K562 (cell line): ENCODE measurements at regions not wholly inside any gene's neighbourhood (a gene's known extent, or its start where the extent isn't known, plus 50 kb on each side); places are given as distances from the start of the nearest gene placed in this dataset.

Source experiments
- ATAC-seq: fragments of 200-7000 bp; cut with Tn5 transposase; 3 replicates; pipeline ENCODE4 v1.9.1; 2020; ENCODE audit warnings: moderate library complexity
- BruUV-seq: library from RNA; stranded (reverse); fragments of 400-500 nt; replicated peaks from 2 replicates; lab custom pipeline; 2021; lab: Mats Ljungman, UMichigan
- CTCF ChIA-PET: fragments of 300-600 bp; formaldehyde crosslinking; extraction: SDS; loops from one replicate; lab custom pipeline; 2021; ENCODE audit warnings: low intra/inter-chr PET ratio; lab: Yijun Ruan, JAX
- POLR2A ChIA-PET: fragments of 300-600, 350-650 bp; sonication (Branson Sonifier 250); formaldehyde crosslinking; extraction: SDS; loops from one replicate; lab custom pipeline; 2021; ENCODE audit warnings: antibody characterized with exemption, inconsistent platforms; lab: Yijun Ruan, JAX
- DNase-seq, 4 experiments: peaks; one replicate each; pipeline versions ENCODE4 v3.0.0 to v3.0.0-alpha.2; 2011 to 2018; ENCODE audit warnings: low spot score in 3 of 4, mixed read lengths in 3 of 4; ENCODE audit errors: extremely low read depth in 1 of 4
- FAIRE-seq: peaks from 2 replicates; lab custom pipeline; 2011; peaks lifted over from hg19 to GRCh38; lab: Jason Lieb, UNC
- H2AFZ ChIP-seq: 2 replicates; pipeline ENCODE4 v1.6.0; 2011; ENCODE audit warnings: low read depth, low read length, control low read depth, inconsistent platforms
- H3K27ac ChIP-seq: fragments of 200-600 bp; 3 replicates; pipeline ENCODE4 v1.8.0; 2011; ENCODE audit warnings: low read depth, mild to moderate bottlenecking, control low read depth, inconsistent platforms, low read length, moderate library complexity, mixed read lengths; ENCODE audit errors: extremely low read depth
- H3K27me3 ChIP-seq, 2 experiments: fragments of 300-600 bp in 1 of 2; 2 replicates in 1 of 2; 3 replicates in 1 of 2; pipeline versions ENCODE4 v1.6.0 to v1.8.0; 2011; ENCODE audit warnings: inconsistent platforms in 2 of 2, low read length in 2 of 2, mild to moderate bottlenecking in 1 of 2, mixed read lengths in 1 of 2, moderate library complexity in 1 of 2; ENCODE audit not compliant: control insufficient read depth in 2 of 2, insufficient read depth in 2 of 2
- H3K36me3 ChIP-seq: fragments of 300-600 bp; 3 replicates; pipeline ENCODE4 v1.8.0; 2011; ENCODE audit warnings: mild to moderate bottlenecking, low read length, inconsistent platforms; ENCODE audit not compliant: control insufficient read depth, insufficient read depth
- H3K4me1 ChIP-seq, 2 experiments: fragments of 200-600 bp in 1 of 2; replicated peaks in 1 of 2; 2 replicates in 1 of 2; 3 replicates in 1 of 2; pipeline versions ENCODE4 v1.5.1 to v1.8.0; 2011; ENCODE audit warnings: inconsistent platforms in 2 of 2, low read length in 2 of 2, mild to moderate bottlenecking in 1 of 2, mixed read lengths in 1 of 2, moderate library complexity in 1 of 2; ENCODE audit not compliant: control insufficient read depth in 2 of 2, insufficient read depth in 2 of 2
- H3K4me2 ChIP-seq: 2 replicates; pipeline ENCODE4 v1.6.1; 2011; ENCODE audit warnings: low read length, control low read depth, inconsistent platforms, mixed read lengths; ENCODE audit not compliant: insufficient read depth
- H3K4me3 ChIP-seq: fragments of 200-600 bp; sonication (generic), shearing (Covaris generic); 2 replicates; pipeline ENCODE4 v1.5.1; 2016; ENCODE audit warnings: control low read depth, inconsistent platforms
- H3K79me2 ChIP-seq: fragments of 200-600 bp; 3 replicates; pipeline ENCODE4 v1.8.0; 2011; ENCODE audit warnings: low read length, inconsistent platforms; ENCODE audit not compliant: control insufficient read depth, insufficient read depth
- H3K9ac ChIP-seq, 2 experiments: 2 replicates each; pipeline versions ENCODE4 v1.6.0 to v1.6.1; 2011; ENCODE audit warnings: low read depth in 2 of 2, low read length in 2 of 2, control low read depth in 1 of 2, inconsistent platforms in 1 of 2, mild to moderate bottlenecking in 1 of 2, mixed read lengths in 1 of 2; ENCODE audit not compliant: insufficient read depth in 1 of 2
- H3K9me1 ChIP-seq: one replicate; pipeline ENCODE4 v1.6.0; 2011; ENCODE audit warnings: inconsistent platforms, mild to moderate bottlenecking, low read length, moderate library complexity; ENCODE audit not compliant: control insufficient read depth, insufficient read depth
- H3K9me3 ChIP-seq: replicated peaks from 2 replicates; pipeline ENCODE4 v1.5.1; 2011; ENCODE audit warnings: low read depth, low read length, inconsistent platforms; ENCODE audit not compliant: control insufficient read depth, insufficient read depth
- H4K20me1 ChIP-seq: replicated peaks from 2 replicates; pipeline ENCODE4 v1.6.1; 2011; ENCODE audit warnings: low read length, inconsistent platforms, mixed read lengths; ENCODE audit not compliant: control insufficient read depth, insufficient read depth
- CHD4 ChIP-seq: fragments of 200-600 bp; sonication (generic); IDR thresholded peaks from 3 replicates; pipeline ENCODE4 v1.6.1; 2012; ENCODE audit warnings: low read depth, mild to moderate bottlenecking, mixed read lengths, low read length, inconsistent platforms; ENCODE audit not compliant: insufficient read depth, insufficient replicate concordance, poor library complexity, severe bottlenecking
- ERF ChIP-seq: fragments of 450-650 bp; formaldehyde crosslinking; IDR thresholded peaks from 2 replicates; pipeline ENCODE4 v1.4.0; 2020; ENCODE audit warnings: mild to moderate bottlenecking, mixed read lengths
- FOSL1 ChIP-seq: fragments of 200-800 bp; sonication (Bioruptor generic); conservative IDR thresholded peaks from 2 replicates; pipeline ENCODE4 v1.6.1; 2016; ENCODE audit warnings: missing genetic modification characterization, missing compliant biosample characterization
- KAT7 ChIP-seq: sonication (generic); formaldehyde crosslinking; IDR thresholded peaks from 2 replicates; pipeline ENCODE4 v1.8.0; 2022; ENCODE audit warnings: missing genetic modification reagents, mild to moderate bottlenecking, borderline replicate concordance
- LCOR ChIP-seq: sonication (generic); formaldehyde crosslinking; IDR thresholded peaks from 2 replicates; pipeline ENCODE4 v1.8.0; 2022; ENCODE audit warnings: mild to moderate bottlenecking, missing genetic modification reagents
- NFE2 ChIP-seq: IDR thresholded peaks from 2 replicates; pipeline ENCODE4 v1.6.1; 2014; ENCODE audit warnings: antibody characterized with exemption, low read depth
- RFX5 ChIP-seq: IDR thresholded peaks from 2 replicates; pipeline ENCODE4 v1.6.1; 2011; ENCODE audit warnings: low read depth, mild to moderate bottlenecking, improper control_type of control experiment, low read length
- SMAD4 ChIP-seq: fragments of 250-450 bp; sonication (Bioruptor Pico); conservative IDR thresholded peaks from 2 replicates; pipeline ENCODE4 v1.8.0; 2021; ENCODE audit warnings: inconsistent platforms, mild to moderate bottlenecking, moderate library complexity
- SP1 ChIP-seq: sonication (generic); formaldehyde crosslinking; IDR thresholded peaks from 2 replicates; pipeline ENCODE4 v1.8.1; 2022; ENCODE audit warnings: mild to moderate bottlenecking, missing genetic modification reagents
- THRB ChIP-seq: fragments of 450-650 bp; formaldehyde crosslinking; conservative IDR thresholded peaks from 2 replicates; pipeline ENCODE4 v1.4.0; 2022; ENCODE audit warnings: mild to moderate bottlenecking, missing genetic modification characterization
- U2AF2 ChIP-seq: fragments of 200-400 bp; formaldehyde crosslinking; optimal IDR thresholded peaks from 2 replicates; pipeline ENCODE3; 2017; ENCODE audit warnings: low read depth, mild to moderate bottlenecking, low read length
- ZNF277 ChIP-seq: fragments of 250-450 bp; sonication (Bioruptor Pico); IDR thresholded peaks from 2 replicates; pipeline ENCODE4 v1.8.0; 2022; ENCODE audit warnings: inconsistent platforms, mild to moderate bottlenecking, moderate library complexity, borderline replicate concordance
- ZNF347 ChIP-seq: fragments of 450-650 bp; formaldehyde crosslinking; IDR thresholded peaks from 2 replicates; pipeline ENCODE4 v1.4.0; 2020; ENCODE audit warnings: low read depth, mild to moderate bottlenecking, moderate library complexity
- ZNF445 ChIP-seq: fragments of 250-450 bp; sonication (Bioruptor Pico); IDR thresholded peaks from 2 replicates; pipeline ENCODE4 v1.4.0; 2020; ENCODE audit warnings: low read depth, mild to moderate bottlenecking, moderate library complexity
- WGBS: fragments of 100-300 bp; shearing (Covaris generic); methylation state at CpG from one replicate; pipeline ENCODE4 v1.1.6; 2016; ENCODE audit warnings: low coverage, mixed read lengths; ENCODE audit not compliant: insufficient coverage; ENCODE audit errors: missing lambda C conversion rate; 5-methylcytosine and 5-hydroxymethylcytosine counted together
- in situ Hi-C: fragments of 300-500 bp; cut with MboI; formaldehyde crosslinking; loops from 4 replicates; pipeline ENCODE4 v1.15.0; 2018; ENCODE audit warnings: inconsistent platforms, mixed read lengths
- intact Hi-C: fragments of 100-400 bp; cut with micrococcal nuclease; formaldehyde crosslinking; loops from 2 replicates; pipeline ENCODE4 v1.14.2; 2022
- TF ChIP-seq, protein P1 (sequence below): sonication (generic); formaldehyde crosslinking; IDR thresholded peaks from 2 replicates; pipeline ENCODE4 v1.8.0; 2023; ENCODE audit warnings: mild to moderate bottlenecking, missing genetic modification reagents

- CTCF ChIA-PET = interaction anchor here (0.6 kb wide), 1 partner anchor 237 kb away, joined by 4 read pairs; no protein-coding TSS in a partner anchor
- Histone ChIP-seq H3K9me3 (no peaks in the 10 kb centered on the region), H3K4me2 (no peak overlapping the region), H3K27me3 (no peaks in the 10 kb centered on the region), H4K20me1 (no peaks in the 10 kb centered on the region), H3K4me1 (no peaks in the 10 kb centered on the region), H3K9me1 (no peaks in the 10 kb centered on the region), H2AFZ (no peak overlapping the region), H3K27ac (no peak overlapping the region), H3K9ac (no peak overlapping the region), H3K4me3 (no peak overlapping the region), H3K36me3 (no peaks in the 10 kb centered on the region), H3K79me2 (no peaks in the 10 kb centered on the region)
- DNase-seq = no peak
- no peak for FAIRE-seq
- 4% methylated on average over 2 of the region's 2 CpGs for whole genome bisulfite sequencing
- no peak for ATAC-seq
- in situ Hi-C loops (no loop called here), intact Hi-C loops (no loop called here)
- POLR2A ChIA-PET = no interaction called here
- no TSS peak for BruUV-seq
- TF ChIP-seq RFX5 (no peak), FOSL1 (no peak), U2AF2 (no peak), KAT7 (CRISPR knock-in tag) (no peak), ZNF445 (CRISPR knock-in tag) (no peak), NFE2 (no peak), CHD4 (no peak), ERF (CRISPR knock-in tag) (no peak), ZNF277 (CRISPR knock-in tag) (no peak), THRB (CRISPR knock-in tag) (no peak), ZNF347 (CRISPR knock-in tag) (no peak), SP1 (CRISPR knock-in tag) (no peak), LCOR (CRISPR knock-in tag) (no peak), SMAD4 (CRISPR knock-in tag) (no peak)
- TF ChIP-seq, protein P1, sequence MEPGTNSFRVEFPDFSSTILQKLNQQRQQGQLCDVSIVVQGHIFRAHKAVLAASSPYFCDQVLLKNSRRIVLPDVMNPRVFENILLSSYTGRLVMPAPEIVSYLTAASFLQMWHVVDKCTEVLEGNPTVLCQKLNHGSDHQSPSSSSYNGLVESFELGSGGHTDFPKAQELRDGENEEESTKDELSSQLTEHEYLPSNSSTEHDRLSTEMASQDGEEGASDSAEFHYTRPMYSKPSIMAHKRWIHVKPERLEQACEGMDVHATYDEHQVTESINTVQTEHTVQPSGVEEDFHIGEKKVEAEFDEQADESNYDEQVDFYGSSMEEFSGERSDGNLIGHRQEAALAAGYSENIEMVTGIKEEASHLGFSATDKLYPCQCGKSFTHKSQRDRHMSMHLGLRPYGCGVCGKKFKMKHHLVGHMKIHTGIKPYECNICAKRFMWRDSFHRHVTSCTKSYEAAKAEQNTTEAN = no peak
Observed at GRCh38 chr1:87696483-87696882, 367.8 kb downstream of the LMO4 start.
